A549 (cell line): ENCODE measurements at regions not wholly inside any gene's neighbourhood (a gene's known extent, or its start where the extent isn't known, plus 50 kb on each side); places are given as distances from the start of the nearest gene placed in this dataset.

Source experiments
- ATAC-seq, 2 experiments: fragments of 200-7000 bp in 1 of 2; fragments of >200 bp in 1 of 2; cut with Nextera tagmentation in 1 of 2; cut with Tn5 transposase in 1 of 2; 3 replicates each; pipeline versions ENCODE4 v1.8.0 to v1.9.1; 2018 to 2020; ENCODE audit warnings: mild to moderate bottlenecking in 1 of 2, moderate library complexity in 1 of 2
- CTCF ChIA-PET: fragments of 300-600 bp; sonication (Branson Sonifier 250); formaldehyde crosslinking; extraction: SDS; loops from one replicate; lab custom pipeline; 2021; ENCODE audit warnings: antibody characterized with exemption, inconsistent platforms; lab: Yijun Ruan, JAX
- POLR2A ChIA-PET: fragments of 350-600 bp; formaldehyde crosslinking; extraction: SDS; loops from one replicate; lab custom pipeline; 2021; ENCODE audit warnings: antibody characterized with exemption, inconsistent platforms; lab: Yijun Ruan, JAX
- DNase-seq, 2 experiments: peaks; one replicate each; pipeline versions ENCODE4 v3.0.0 to v3.0.0-alpha.2; 2011 to 2016; ENCODE audit warnings: low read depth in 1 of 2, low spot score in 1 of 2
- FAIRE-seq: peaks from 2 replicates; lab custom pipeline; 2011; peaks lifted over from hg19 to GRCh38; lab: Jason Lieb, UNC
- H3K27ac ChIP-seq, 2 experiments: fragments of >200 bp; sonication (Bioruptor Twin); formaldehyde crosslinking; 3 replicates each; pipeline ENCODE4 v1.5.1; 2016 to 2017
- H3K4me1 ChIP-seq: fragments of >200 bp; sonication (Bioruptor Twin); formaldehyde crosslinking; 3 replicates; pipeline ENCODE4 v1.6.1; 2016
- H3K4me2 ChIP-seq: fragments of >200 bp; sonication (Bioruptor Twin); formaldehyde crosslinking; 3 replicates; pipeline ENCODE4 v1.6.1; 2016
- H3K4me3 ChIP-seq: fragments of >200 bp; sonication (Bioruptor Twin); formaldehyde crosslinking; 3 replicates; pipeline ENCODE4 v1.5.1; 2016
- H3K9me3 ChIP-seq: fragments of >200 bp; sonication (Bioruptor Twin); formaldehyde crosslinking; 3 replicates; pipeline ENCODE4 v1.6.1; 2016
- CBX2 ChIP-seq: fragments of 200-600 bp; sonication (generic); IDR thresholded peaks from 2 replicates; pipeline ENCODE4 v1.6.1; 2016; ENCODE audit warnings: low read depth, mild to moderate bottlenecking, borderline replicate concordance
- CHD4 ChIP-seq: fragments of 200-600 bp; sonication (generic); IDR thresholded peaks from 2 replicates; pipeline ENCODE4 v1.6.1; 2016; ENCODE audit warnings: antibody characterized with exemption, mild to moderate bottlenecking, borderline replicate concordance
- EHMT2 ChIP-seq: fragments of 200-600 bp; sonication (generic); IDR thresholded peaks from 2 replicates; pipeline ENCODE4 v1.6.1; 2016; ENCODE audit warnings: antibody characterized with exemption, low read depth, mild to moderate bottlenecking, moderate library complexity
- FOSL2 ChIP-seq, 2 experiments: fragments of 450-650 bp in 1 of 2; fragments of >200 bp in 1 of 2; sonication (Bioruptor Twin) in 1 of 2; formaldehyde crosslinking; IDR thresholded peaks; 2 replicates each; pipeline versions ENCODE4 v1.5.0 to v1.6.1; 2016 to 2020; ENCODE audit warnings: mild to moderate bottlenecking in 1 of 2, moderate library complexity in 1 of 2
- FOXS1 ChIP-seq: fragments of 250-450 bp; sonication (Bioruptor Pico); IDR thresholded peaks from 2 replicates; pipeline ENCODE4 v1.5.0; 2020; ENCODE audit warnings: mild to moderate bottlenecking, moderate library complexity
- HOXA7 ChIP-seq: fragments of 250-450 bp; sonication (Bioruptor Pico); IDR thresholded peaks from 2 replicates; pipeline ENCODE4 v1.5.0; 2020; ENCODE audit warnings: mild to moderate bottlenecking, moderate library complexity
- HOXB5 ChIP-seq: fragments of 250-450 bp; sonication (Bioruptor Pico); IDR thresholded peaks from 2 replicates; pipeline ENCODE4 v1.5.0; 2020; ENCODE audit warnings: mild to moderate bottlenecking, moderate library complexity
- JUN ChIP-seq, 2 experiments: fragments of >200 bp; sonication (Bioruptor Twin); formaldehyde crosslinking; IDR thresholded peaks; 2 replicates in 1 of 2; 3 replicates in 1 of 2; pipeline ENCODE4 v1.6.1; 2016 to 2017
- KDM5A ChIP-seq: fragments of 200-600 bp; sonication (generic); IDR thresholded peaks from 2 replicates; pipeline ENCODE4 v1.6.1; 2016; ENCODE audit warnings: antibody characterized with exemption, mild to moderate bottlenecking
- MAFK ChIP-seq: fragments of 450-650 bp; IDR thresholded peaks from 2 replicates; pipeline ENCODE4 v1.6.1; 2014; ENCODE audit not compliant: partially characterized antibody
- MYC ChIP-seq: IDR thresholded peaks from 2 replicates; pipeline ENCODE4 v1.6.1; 2012; ENCODE audit warnings: mild to moderate bottlenecking, inconsistent platforms, low read length, improper control_type of control experiment, borderline replicate concordance
- NFE2L2 ChIP-seq: fragments of 150-350 bp; conservative IDR thresholded peaks from 2 replicates; pipeline ENCODE4 v1.6.1; 2014; ENCODE audit warnings: low read length
- NR3C1 ChIP-seq: fragments of >200 bp; sonication (Bioruptor Twin); formaldehyde crosslinking; IDR thresholded peaks from 3 replicates; pipeline ENCODE4 v1.6.1; 2017
- RAD21 ChIP-seq, 2 experiments: fragments of >200 bp in 1 of 2; sonication (Bioruptor Twin) in 1 of 2; formaldehyde crosslinking in 1 of 2; IDR thresholded peaks in 1 of 2; conservative IDR thresholded peaks in 1 of 2; 2 replicates in 1 of 2; 3 replicates in 1 of 2; pipeline ENCODE4 v1.6.1; 2012 to 2018; ENCODE audit warnings: inconsistent platforms in 1 of 2
- RFX5 ChIP-seq: fragments of 450-650 bp; IDR thresholded peaks from 2 replicates; pipeline ENCODE4 v1.7.1; 2014; ENCODE audit warnings: antibody characterized with exemption, mild to moderate bottlenecking, moderate library complexity
- RNF2 ChIP-seq: fragments of 200-600 bp; sonication (generic); IDR thresholded peaks from 2 replicates; pipeline ENCODE4 v1.6.1; 2016; ENCODE audit warnings: low read depth, mild to moderate bottlenecking, antibody characterized with exemption, moderate library complexity, borderline replicate concordance
- SMC3 ChIP-seq: fragments of >200 bp; sonication (Bioruptor Twin); formaldehyde crosslinking; IDR thresholded peaks from 3 replicates; pipeline ENCODE4 v1.6.1; 2018; ENCODE audit warnings: inconsistent platforms
- SREBF2 ChIP-seq: fragments of 450-650 bp; IDR thresholded peaks from 2 replicates; pipeline ENCODE4 v1.6.1; 2014; ENCODE audit warnings: mild to moderate bottlenecking, moderate library complexity
- ZFP36 ChIP-seq: fragments of 450-650 bp; IDR thresholded peaks from 2 replicates; pipeline ENCODE4 v1.6.1; 2014; ENCODE audit warnings: borderline replicate concordance; ENCODE audit not compliant: partially characterized antibody
- ZSCAN20 ChIP-seq: fragments of 250-450 bp; sonication (Bioruptor Pico); IDR thresholded peaks from 2 replicates; pipeline ENCODE4 v1.8.0; 2022; ENCODE audit warnings: mild to moderate bottlenecking, moderate library complexity
- WGBS: methylation state at CpG from one replicate; pipeline ENCODE4 v1.1.6; 2017; ENCODE audit errors: missing lambda C conversion rate; 5-methylcytosine and 5-hydroxymethylcytosine counted together
- TF ChIP-seq, protein P1 (sequence below): IDR thresholded peaks from 2 replicates; pipeline ENCODE4 v1.6.1; 2012
- TF ChIP-seq, protein P2 (sequence below): fragments of 250-450 bp; sonication (Bioruptor Pico); IDR thresholded peaks from 2 replicates; pipeline ENCODE4 v1.5.0; 2021; ENCODE audit warnings: mild to moderate bottlenecking, moderate library complexity, borderline replicate concordance
- TF ChIP-seq, protein P3 (sequence below): fragments of 200-600 bp; sonication (generic); IDR thresholded peaks from 2 replicates; pipeline ENCODE4 v1.6.1; 2016; ENCODE audit warnings: antibody characterized with exemption, mild to moderate bottlenecking, moderate library complexity

DNA sequence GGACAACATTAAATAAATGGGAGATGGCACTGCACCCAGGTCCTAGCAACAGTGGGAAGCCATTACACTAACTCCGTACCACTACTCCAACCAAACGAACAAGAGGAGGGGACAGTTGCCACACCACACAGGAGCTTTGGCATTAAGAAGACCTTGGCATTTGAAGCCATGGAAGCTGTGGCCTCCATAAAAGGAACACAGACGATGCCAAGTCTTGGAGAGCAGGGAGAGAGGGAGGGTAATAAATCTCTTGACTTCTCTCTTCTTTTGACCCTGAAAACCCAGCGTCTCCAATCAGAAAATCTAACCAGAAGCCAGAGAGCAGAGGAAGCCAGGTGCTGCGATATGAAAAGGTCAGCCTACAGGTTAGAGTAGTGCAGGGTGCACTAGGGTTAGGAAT, 338.8 kb upstream of the TMEM132C start:
- CTCF ChIA-PET = no interaction called here

DNA sequence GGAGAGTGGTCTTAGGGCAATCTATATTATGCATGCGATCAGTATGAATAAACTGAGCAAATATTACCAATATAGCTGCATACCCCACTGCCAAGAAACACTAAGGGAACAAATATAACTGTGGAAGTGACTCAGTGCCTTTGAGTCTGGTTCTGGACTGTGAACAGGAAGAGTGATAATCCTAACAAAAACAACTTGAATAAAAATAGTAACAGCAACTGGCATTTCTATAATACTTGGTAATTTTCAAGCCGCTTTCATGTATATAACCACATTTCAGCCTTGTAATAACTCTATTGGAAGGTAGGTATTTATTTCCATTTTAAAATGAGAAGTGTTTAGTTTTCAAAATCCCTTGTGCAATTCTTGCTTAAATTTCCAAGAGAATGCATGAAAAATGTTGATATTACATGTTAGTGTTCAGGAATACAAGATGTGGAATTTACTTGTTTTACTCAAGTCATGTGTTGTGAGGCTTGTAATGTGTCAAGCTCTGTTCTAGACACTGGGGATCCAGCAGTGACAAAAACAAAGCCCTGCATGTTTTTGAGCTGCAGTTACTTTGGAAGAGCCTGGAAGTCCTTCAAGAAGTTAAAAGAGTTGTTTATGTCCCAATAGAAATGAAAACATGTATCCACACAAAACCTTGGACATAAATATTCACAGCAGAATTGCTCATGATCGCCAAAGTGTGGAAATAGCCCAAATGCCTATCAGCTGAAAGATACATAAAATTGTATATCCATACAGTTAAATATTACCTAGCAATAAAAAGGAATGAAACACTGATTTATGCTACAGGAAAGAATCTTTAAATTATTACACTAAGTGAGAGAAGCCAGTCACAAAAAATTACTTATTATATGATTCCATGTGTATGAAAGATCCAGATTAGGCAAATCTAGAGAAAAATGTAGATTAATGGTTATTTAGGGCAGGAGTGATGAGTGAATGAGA, 338.1 kb upstream of the TMEM132C start:
- ChIA-PET POLR2A (no interaction called here), CTCF (no interaction called here)
- H3K4me1 ChIP-seq = no peaks in the 10 kb centered on the region
- no peak overlapping the region for H3K4me2 ChIP-seq
- TF ChIP-seq, protein P1, sequence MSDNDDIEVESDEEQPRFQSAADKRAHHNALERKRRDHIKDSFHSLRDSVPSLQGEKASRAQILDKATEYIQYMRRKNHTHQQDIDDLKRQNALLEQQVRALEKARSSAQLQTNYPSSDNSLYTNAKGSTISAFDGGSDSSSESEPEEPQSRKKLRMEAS = no peak
- no peak for TF ChIP-seq CHD4
- TF ChIP-seq RFX5 = no peak
- TF ChIP-seq KDM5A = no peak
- no peak for TF ChIP-seq HOXB5 (CRISPR knock-in tag)
- TF ChIP-seq CBX2 = no peak
- no peak for TF ChIP-seq ZSCAN20 (CRISPR knock-in tag)
- TF ChIP-seq, protein P2, sequence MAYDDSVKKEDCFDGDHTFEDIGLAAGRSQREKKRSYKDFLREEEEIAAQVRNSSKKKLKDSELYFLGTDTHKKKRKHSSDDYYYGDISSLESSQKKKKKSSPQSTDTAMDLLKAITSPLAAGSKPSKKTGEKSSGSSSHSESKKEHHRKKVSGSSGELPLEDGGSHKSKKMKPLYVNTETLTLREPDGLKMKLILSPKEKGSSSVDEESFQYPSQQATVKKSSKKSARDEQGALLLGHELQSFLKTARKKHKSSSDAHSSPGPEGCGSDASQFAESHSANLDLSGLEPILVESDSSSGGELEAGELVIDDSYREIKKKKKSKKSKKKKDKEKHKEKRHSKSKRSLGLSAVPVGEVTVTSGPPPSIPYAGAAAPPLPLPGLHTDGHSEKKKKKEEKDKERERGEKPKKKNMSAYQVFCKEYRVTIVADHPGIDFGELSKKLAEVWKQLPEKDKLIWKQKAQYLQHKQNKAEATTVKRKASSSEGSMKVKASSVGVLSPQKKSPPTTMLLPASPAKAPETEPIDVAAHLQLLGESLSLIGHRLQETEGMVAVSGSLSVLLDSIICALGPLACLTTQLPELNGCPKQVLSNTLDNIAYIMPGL (CRISPR knock-in tag) = no peak
- TF ChIP-seq SMC3 = no peak
- TF ChIP-seq RAD21 (conservative IDR thresholded peaks at IDR 0.05 in 1 of 2, IDR thresholded peaks at IDR 0.05 in 1 of 2) = no peak
- TF ChIP-seq EHMT2 = no peak
- no peak for TF ChIP-seq FOXS1 (CRISPR knock-in tag)
- no peak for TF ChIP-seq NR3C1
- TF ChIP-seq, protein P3, sequence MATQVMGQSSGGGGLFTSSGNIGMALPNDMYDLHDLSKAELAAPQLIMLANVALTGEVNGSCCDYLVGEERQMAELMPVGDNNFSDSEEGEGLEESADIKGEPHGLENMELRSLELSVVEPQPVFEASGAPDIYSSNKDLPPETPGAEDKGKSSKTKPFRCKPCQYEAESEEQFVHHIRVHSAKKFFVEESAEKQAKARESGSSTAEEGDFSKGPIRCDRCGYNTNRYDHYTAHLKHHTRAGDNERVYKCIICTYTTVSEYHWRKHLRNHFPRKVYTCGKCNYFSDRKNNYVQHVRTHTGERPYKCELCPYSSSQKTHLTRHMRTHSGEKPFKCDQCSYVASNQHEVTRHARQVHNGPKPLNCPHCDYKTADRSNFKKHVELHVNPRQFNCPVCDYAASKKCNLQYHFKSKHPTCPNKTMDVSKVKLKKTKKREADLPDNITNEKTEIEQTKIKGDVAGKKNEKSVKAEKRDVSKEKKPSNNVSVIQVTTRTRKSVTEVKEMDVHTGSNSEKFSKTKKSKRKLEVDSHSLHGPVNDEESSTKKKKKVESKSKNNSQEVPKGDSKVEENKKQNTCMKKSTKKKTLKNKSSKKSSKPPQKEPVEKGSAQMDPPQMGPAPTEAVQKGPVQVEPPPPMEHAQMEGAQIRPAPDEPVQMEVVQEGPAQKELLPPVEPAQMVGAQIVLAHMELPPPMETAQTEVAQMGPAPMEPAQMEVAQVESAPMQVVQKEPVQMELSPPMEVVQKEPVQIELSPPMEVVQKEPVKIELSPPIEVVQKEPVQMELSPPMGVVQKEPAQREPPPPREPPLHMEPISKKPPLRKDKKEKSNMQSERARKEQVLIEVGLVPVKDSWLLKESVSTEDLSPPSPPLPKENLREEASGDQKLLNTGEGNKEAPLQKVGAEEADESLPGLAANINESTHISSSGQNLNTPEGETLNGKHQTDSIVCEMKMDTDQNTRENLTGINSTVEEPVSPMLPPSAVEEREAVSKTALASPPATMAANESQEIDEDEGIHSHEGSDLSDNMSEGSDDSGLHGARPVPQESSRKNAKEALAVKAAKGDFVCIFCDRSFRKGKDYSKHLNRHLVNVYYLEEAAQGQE = no peak
- no peak for TF ChIP-seq ZFP36
- no peak for TF ChIP-seq NFE2L2
- no peak for TF ChIP-seq MYC
- TF ChIP-seq MAFK = no peak
- no peak for TF ChIP-seq RNF2
- 3% methylated on average over 3 of the region's 3 CpGs for WGBS
- ATAC-seq (no peak), DNase-seq (no peak), FAIRE-seq (no peak)
- no peak overlapping the region for H3K27ac ChIP-seq
- H3K9me3 ChIP-seq = no peaks in the 10 kb centered on the region
- H3K4me3 ChIP-seq = no peak overlapping the region

More for the DNA sequence above, 338.8 kb upstream of the TMEM132C start:
- POLR2A ChIA-PET = no interaction called here
- FAIRE-seq = no peak
- Histone ChIP-seq H3K4me2 (no peak overlapping the region), H3K4me1 (no peaks in the 10 kb centered on the region), H3K4me3 (no peak overlapping the region), H3K27ac (no peak overlapping the region), H3K9me3 (no peaks in the 10 kb centered on the region)
- under 1% methylated on average over 5 of the region's 5 CpGs for WGBS
- TF ChIP-seq HOXB5 (CRISPR knock-in tag) (no peak), FOSL2 (IDR thresholded peaks at IDR 0.05) (no peak), FOSL2 (CRISPR knock-in tag; IDR thresholded peaks at IDR 0.05) (no peak), HOXA7 (no peak), EHMT2 (no peak), SREBF2 (no peak), JUN (IDR thresholded peaks at IDR 0.05) (no peak)
- no peak for DNase-seq
- no peak for ATAC-seq
